Sigmoid colon (tissue), 6 donors: ENCODE measurements at regions not wholly inside any gene's neighbourhood (a gene's known extent, or its start where the extent isn't known, plus 50 kb on each side); places are given as distances from the start of the nearest gene placed in this dataset.

Source experiments
- DNase-seq: peaks from one replicate; pipeline ENCODE4 v3.0.0-alpha.2; 2019
- H3K27ac ChIP-seq, 4 donors: fragments of 200-600 bp; sonication (generic); one replicate each; pipeline ENCODE4 v1.5.1; 2016 to 2019; ENCODE audit warnings: mild to moderate bottlenecking in 1 of 4
- H3K27me3 ChIP-seq, 3 donors: fragments of 200-600 bp; sonication (generic); one replicate each; pipeline ENCODE4 v1.5.1; 2019; ENCODE audit warnings: mild to moderate bottlenecking in 1 of 3
- H3K36me3 ChIP-seq, 4 donors: fragments of 200-600 bp; sonication (generic); one replicate each; pipeline ENCODE4 v1.5.1; 2016 to 2019
- H3K4me1 ChIP-seq, 4 donors: fragments of 200-600 bp; sonication (generic); one replicate each; pipeline ENCODE4 v1.5.1; 2017 to 2019
- H3K4me3 ChIP-seq, 4 donors: fragments of 200-600 bp; sonication (generic); one replicate each; pipeline ENCODE4 v1.5.1; 2017 to 2019; ENCODE audit warnings: mild to moderate bottlenecking in 2 of 4, moderate library complexity in 1 of 4
- H3K9me3 ChIP-seq, 4 donors: fragments of 200-600 bp in 3 of 4; sonication (generic) in 3 of 4; one replicate each; pipeline versions ENCODE4 v1.5.1 to v1.6.1; 2013 to 2019
- EP300 ChIP-seq, 4 donors: sonication (generic); formaldehyde crosslinking; IDR thresholded peaks; one replicate each; pipeline ENCODE4 v1.6.1; 2017; ENCODE audit warnings: antibody characterized with exemption in 4 of 4
- POLR2A ChIP-seq, 2 donors: fragments of 450-650 bp; IDR thresholded peaks; one replicate each; pipeline ENCODE4 v1.6.1; 2016; ENCODE audit warnings: antibody characterized with exemption in 2 of 2, mild to moderate bottlenecking in 2 of 2, moderate library complexity in 2 of 2
- POLR2AphosphoS5 ChIP-seq, 4 donors: sonication (generic); formaldehyde crosslinking; IDR thresholded peaks; one replicate each; pipeline ENCODE4 v1.6.1; 2017; ENCODE audit warnings: antibody characterized with exemption in 4 of 4
- WGBS, 2 donors: extraction: QIAGEN DNeasy Blood & Tissue Kit; methylation state at CpG; one replicate each; pipeline ENCODE4 v1.1.7; 2013; 5-methylcytosine and 5-hydroxymethylcytosine counted together
- intact Hi-C: fragments of 100-400 bp; cut with DNase I; formaldehyde crosslinking; loops from one replicate; pipeline ENCODE4 v1.15.1; 2023
- TF ChIP-seq, protein P1 (sequence below), 4 experiments: fragments of 450-650 bp in 3 of 4; fragments of 200-600 bp in 1 of 4; IDR thresholded peaks; one replicate each; pipeline ENCODE4 v1.5.1; 2016 to 2019; ENCODE audit warnings: antibody characterized with exemption in 4 of 4, mild to moderate bottlenecking in 3 of 4, moderate library complexity in 2 of 4
- donor health status: healthy with polysubstance abuse.
- donor health status: healthy.

DNA sequence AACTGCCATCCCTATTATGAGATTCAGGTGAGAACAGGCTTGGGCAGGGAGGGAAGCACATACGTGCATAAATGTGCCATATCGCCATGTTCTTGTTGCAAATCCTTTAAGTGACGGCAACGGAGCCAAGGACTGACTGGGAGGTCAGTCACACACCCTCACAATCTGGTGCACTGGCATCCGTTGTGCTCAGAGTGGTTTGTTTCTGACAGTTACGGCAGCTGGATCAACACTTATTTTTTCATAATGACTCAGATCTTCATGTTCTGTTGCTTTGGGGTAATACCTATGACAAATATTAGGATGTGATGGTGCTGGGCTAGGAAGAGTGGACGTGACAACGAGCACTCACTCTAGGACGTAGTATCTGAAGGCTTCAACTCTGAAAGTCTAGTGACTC is 56.2 kb upstream of the PREP start:
- no peak overlapping the region for H3K27ac ChIP-seq

DNA sequence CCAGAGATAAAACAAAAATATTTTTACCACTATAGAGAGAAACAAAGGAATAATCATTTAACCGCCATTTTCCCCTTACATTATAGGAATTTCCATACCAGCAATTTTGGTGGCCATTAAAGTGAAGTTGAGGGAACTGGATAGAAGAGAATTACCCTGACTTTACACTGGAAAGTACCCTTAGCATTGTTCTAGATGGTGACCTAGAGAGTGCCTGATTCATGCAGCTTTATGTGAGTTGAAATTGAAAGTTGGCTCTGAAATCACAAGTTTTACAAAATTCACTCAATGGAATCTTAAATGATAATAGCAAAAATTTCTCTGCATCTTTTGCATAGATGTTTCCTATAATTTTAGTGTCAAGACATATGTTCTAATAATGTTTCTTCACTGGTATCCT is 55.7 kb upstream of the PREP start:
- H3K9me3 ChIP-seq = no peaks in the 10 kb centered on the region
- 91 to 98% methylated on average over 1 of the region's 1 CpG for WGBS, 2 donors
- intact Hi-C loops = no loop called here
- no peak overlapping the region for H3K4me3 ChIP-seq
- H3K4me1 ChIP-seq = no peaks in the 10 kb centered on the region
- H3K27me3 ChIP-seq = no peaks in the 10 kb centered on the region
- no peak overlapping the region for H3K27ac ChIP-seq
- TF ChIP-seq, protein P1, sequence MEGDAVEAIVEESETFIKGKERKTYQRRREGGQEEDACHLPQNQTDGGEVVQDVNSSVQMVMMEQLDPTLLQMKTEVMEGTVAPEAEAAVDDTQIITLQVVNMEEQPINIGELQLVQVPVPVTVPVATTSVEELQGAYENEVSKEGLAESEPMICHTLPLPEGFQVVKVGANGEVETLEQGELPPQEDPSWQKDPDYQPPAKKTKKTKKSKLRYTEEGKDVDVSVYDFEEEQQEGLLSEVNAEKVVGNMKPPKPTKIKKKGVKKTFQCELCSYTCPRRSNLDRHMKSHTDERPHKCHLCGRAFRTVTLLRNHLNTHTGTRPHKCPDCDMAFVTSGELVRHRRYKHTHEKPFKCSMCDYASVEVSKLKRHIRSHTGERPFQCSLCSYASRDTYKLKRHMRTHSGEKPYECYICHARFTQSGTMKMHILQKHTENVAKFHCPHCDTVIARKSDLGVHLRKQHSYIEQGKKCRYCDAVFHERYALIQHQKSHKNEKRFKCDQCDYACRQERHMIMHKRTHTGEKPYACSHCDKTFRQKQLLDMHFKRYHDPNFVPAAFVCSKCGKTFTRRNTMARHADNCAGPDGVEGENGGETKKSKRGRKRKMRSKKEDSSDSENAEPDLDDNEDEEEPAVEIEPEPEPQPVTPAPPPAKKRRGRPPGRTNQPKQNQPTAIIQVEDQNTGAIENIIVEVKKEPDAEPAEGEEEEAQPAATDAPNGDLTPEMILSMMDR (IDR thresholded peaks at IDR 0.05) = no peak
- TF ChIP-seq POLR2A (IDR thresholded peaks at IDR 0.05) = no peak
- no peak for TF ChIP-seq EP300 (IDR thresholded peaks at IDR 0.05)
- no peak for TF ChIP-seq POLR2AphosphoS5 (IDR thresholded peaks at IDR 0.05)
- no peaks in the 10 kb centered on the region for H3K36me3 ChIP-seq
- no peak for DNase-seq

More for the DNA sequence above, 56.2 kb upstream of the PREP start:
- DNase-seq = no peak
- no peaks in the 10 kb centered on the region for H3K27me3 ChIP-seq
- H3K9me3 ChIP-seq = no peaks in the 10 kb centered on the region
- 82 to 84% methylated on average over 9 of the region's 9 CpGs for WGBS, 2 donors
- H3K36me3 ChIP-seq = no peaks in the 10 kb centered on the region
- H3K4me3 ChIP-seq = no peak overlapping the region
- intact Hi-C loops = no loop called here
- no peaks in the 10 kb centered on the region for H3K4me1 ChIP-seq
- TF ChIP-seq, protein P1 (IDR thresholded peaks at IDR 0.05) = no peak
- TF ChIP-seq POLR2AphosphoS5 (IDR thresholded peaks at IDR 0.05) = no peak
- no peak for TF ChIP-seq EP300 (IDR thresholded peaks at IDR 0.05)
- TF ChIP-seq POLR2A (IDR thresholded peaks at IDR 0.05) = no peak

DNA sequence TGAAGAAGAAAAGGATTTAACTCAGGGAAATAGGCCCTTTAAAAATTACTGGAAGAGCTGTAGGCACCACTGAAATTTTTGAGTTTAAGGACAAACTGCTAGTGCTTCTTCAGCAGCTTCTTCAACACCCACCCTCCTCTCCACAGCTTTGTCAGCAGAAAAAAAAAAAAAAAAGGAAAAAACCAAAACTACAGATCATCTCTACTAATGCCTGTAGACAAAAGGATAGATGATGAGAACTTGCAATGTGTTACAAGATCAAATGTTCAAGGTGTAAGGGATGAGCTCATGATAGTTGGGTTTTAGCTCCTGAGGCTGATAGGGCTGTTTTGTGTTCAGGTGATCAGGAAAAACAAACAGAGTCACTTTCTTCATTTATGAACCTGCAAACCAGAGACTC is 55.2 kb upstream of the PREP start:
- no peak for DNase-seq
- intact Hi-C loops = no loop called here
- Histone ChIP-seq H3K4me1 (no peaks in the 10 kb centered on the region), H3K27me3 (no peaks in the 10 kb centered on the region), H3K4me3 (no peak overlapping the region), H3K36me3 (no peaks in the 10 kb centered on the region), H3K27ac (no peak overlapping the region), H3K9me3 (no peaks in the 10 kb centered on the region)
- TF ChIP-seq POLR2A (IDR thresholded peaks at IDR 0.05) (no peak), EP300 (IDR thresholded peaks at IDR 0.05) (no peak), POLR2AphosphoS5 (IDR thresholded peaks at IDR 0.05) (no peak)
- TF ChIP-seq, protein P1 (IDR thresholded peaks at IDR 0.05) = no peak

DNA sequence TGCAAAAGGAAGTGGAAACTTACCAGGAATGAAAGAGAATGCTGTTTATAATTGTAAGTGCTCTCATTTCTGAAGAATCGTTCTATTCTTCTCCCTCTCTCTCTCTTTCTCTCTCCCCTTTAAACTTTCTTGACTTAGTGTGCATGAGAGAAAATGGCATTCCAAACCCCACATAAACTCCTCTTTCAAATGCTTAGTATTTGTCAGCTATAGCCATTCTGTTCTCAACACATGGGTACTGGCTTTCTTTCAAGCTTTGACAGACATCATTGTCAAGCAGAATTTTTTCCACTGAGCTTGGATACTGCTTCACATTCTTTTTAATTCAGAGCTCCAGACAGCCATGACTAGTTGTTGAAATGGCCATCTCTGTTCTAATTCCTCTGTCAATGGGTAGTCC is 51.1 kb upstream of the PREP start:
- no peak for TF ChIP-seq POLR2AphosphoS5 (IDR thresholded peaks at IDR 0.05)
- no peak for TF ChIP-seq POLR2A (IDR thresholded peaks at IDR 0.05)
- no peak for TF ChIP-seq EP300 (IDR thresholded peaks at IDR 0.05)
- no peaks in the 10 kb centered on the region for H3K27me3 ChIP-seq
- WGBS, 2 donors = 70 to 73% methylated on average over 1 of the region's 1 CpG
- no peaks in the 10 kb centered on the region for H3K9me3 ChIP-seq
- no peaks in the 10 kb centered on the region for H3K36me3 ChIP-seq
- no peaks in the 10 kb centered on the region for H3K4me1 ChIP-seq
- H3K4me3 ChIP-seq = no peak overlapping the region
- H3K27ac ChIP-seq = no peak overlapping the region
- DNase-seq = no peak
- intact Hi-C loops = no loop called here

DNA sequence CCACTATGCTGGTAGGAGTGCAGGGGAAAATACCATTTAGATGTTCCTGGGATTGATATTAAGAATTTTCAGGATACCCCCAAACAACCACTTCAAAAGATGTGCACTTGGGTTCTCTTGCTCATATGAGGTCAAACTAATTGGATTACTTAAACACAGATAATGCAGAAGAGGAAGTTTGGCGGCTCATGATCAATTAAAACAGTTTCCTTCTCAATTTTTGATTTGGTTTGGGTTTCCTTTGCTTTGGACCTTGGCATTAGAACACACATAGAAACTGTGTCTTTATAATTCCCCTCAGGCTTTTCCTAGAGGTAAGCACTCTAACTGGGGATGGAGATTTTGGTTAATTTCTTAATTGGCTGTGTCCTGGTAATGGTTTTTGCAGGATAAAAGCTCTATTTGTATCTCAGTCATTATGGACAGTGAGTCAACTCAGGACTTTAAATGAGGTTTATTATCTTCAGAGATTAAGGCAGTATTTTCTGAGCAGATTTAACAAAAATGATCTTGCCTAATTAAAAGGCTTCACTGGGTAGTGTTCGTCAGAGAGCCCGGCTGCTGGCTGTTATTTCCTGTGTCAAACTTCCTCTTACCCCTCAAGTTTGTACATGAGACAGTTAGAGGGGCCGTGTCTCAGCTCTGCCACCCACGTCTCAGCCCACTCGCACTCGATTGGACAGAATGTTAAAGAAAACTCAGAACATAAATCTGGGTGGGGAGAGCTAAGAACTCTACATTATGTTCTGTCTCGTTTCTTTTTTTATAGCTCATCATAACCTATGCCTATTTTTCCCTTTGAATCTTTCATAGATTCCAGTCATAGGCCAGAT is 50.3 kb upstream of the PREP start:
- no peak for DNase-seq
- Histone ChIP-seq H3K27ac (peak overlapping the region in 3 of 4 donors; percentile 10 to 55 (median 48)), H3K27me3 (no peaks in the 10 kb centered on the region), H3K4me1 (no peaks in the 10 kb centered on the region), H3K4me3 (no peak overlapping the region), H3K36me3 (no peaks in the 10 kb centered on the region), H3K9me3 (no peaks in the 10 kb centered on the region)
- 46 to 72% methylated on average over 8 of the region's 8 CpGs for WGBS, 2 donors
- TF ChIP-seq POLR2AphosphoS5 (IDR thresholded peaks at IDR 0.05) = no peak
- no peak for TF ChIP-seq EP300 (IDR thresholded peaks at IDR 0.05)
- no peak for TF ChIP-seq POLR2A (IDR thresholded peaks at IDR 0.05)
- TF ChIP-seq, protein P1 (IDR thresholded peaks at IDR 0.05) = no peak
- intact Hi-C loops = no loop called here
